ENCODE measurements at regions not wholly inside any gene's neighbourhood (a gene's known extent, or its start where the extent isn't known, plus 50 kb on each side); places are given as distances from the start of the nearest gene placed in this dataset.
A peak's percentile ranks its signal among the peaks of the same experiment; 100 is the strongest.
"Not testable (repeated sequence)": the region's sequence is repeated elsewhere in the genome, so short reads cannot be mapped to it uniquely, and the experiment has no call there.

DNA sequence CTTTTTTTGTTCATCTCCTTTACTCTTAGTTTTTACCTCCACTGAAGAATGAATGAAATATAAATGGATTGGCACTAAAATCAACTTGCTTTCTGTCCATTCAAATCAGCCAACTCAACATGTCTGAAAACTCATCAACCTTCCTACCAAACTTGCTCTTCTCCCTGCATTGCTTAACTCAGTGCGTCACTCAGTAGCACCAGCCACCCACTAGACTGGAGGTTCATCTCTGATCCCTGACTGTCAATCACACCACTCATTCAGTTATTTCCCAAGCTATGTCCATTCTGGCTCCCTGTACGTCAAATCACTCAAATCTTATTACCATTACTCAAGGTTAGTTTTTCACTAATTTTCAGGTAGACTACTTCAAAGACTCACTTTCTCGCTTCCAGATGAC lies 75.2 kb upstream of the RBMS1 start:
- no peak for TF ChIP-seq CTCF (IDR thresholded peaks at IDR 0.05)
- Histone ChIP-seq H3K4me3 (no peak overlapping the region), H3K36me3 (no peaks in the 10 kb centered on the region), H3K27me3 (replicated peaks; ENCODE audit: insufficient read depth) (no peaks in the 10 kb centered on the region), H3K9me3 (no peaks in the 10 kb centered on the region), H3K4me1 (ENCODE audit: control insufficient read depth in 1 of 2, low read depth in 2 of 2) (peaks cover 0 to 10% of the 10 kb centered on the region in 2 donors), H3K27ac (no peak overlapping the region)
- ATAC-seq (ENCODE audit: insufficient number of reproducible peaks, low FRiP score, low read depth) = no peak
- DNase-seq (ENCODE audit: low spot score) = no peak

DNA sequence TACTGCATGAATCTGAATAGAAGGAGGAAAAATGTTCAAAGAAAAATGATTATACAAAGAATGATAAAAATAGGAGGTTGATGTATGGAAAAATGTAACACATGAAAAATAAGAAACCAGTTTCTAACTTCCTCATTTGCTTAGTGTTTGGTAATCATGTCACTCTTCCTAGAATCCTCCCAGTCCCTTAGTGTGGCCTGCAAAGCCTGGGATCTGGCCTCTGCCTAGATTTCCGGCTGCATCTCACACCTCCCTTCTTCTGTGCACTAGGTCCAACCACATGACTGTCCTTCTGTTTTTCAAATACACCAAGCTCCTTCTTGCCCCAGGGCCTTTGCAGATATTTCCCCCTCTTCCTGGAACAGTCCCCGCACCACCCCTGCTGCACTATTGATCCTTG lies 76.8 kb upstream of the RBMS1 start:
- DNase-seq (ENCODE audit: low spot score) (no peak), ATAC-seq (ENCODE audit: insufficient number of reproducible peaks, low FRiP score, low read depth) (no peak)
- Histone ChIP-seq H3K36me3 (no peaks in the 10 kb centered on the region), H3K27me3 (replicated peaks; ENCODE audit: insufficient read depth) (no peaks in the 10 kb centered on the region), H3K4me3 (no peak overlapping the region), H3K4me1 (ENCODE audit: control insufficient read depth in 1 of 2, low read depth in 2 of 2) (peaks cover 3 to 12% of the 10 kb centered on the region in 2 donors), H3K9me3 (no peaks in the 10 kb centered on the region), H3K27ac (no peak overlapping the region)
- TF ChIP-seq CTCF (IDR thresholded peaks at IDR 0.05) = no peak

GRCh38 chr2:160574468-160575140 lies 81.0 kb upstream of the RBMS1 start:
- TF ChIP-seq CTCF (IDR thresholded peaks at IDR 0.05) = no peak
- no peak for DNase-seq (ENCODE audit: low spot score)
- ATAC-seq (ENCODE audit: insufficient number of reproducible peaks, low FRiP score, low read depth) = no peak

DNA sequence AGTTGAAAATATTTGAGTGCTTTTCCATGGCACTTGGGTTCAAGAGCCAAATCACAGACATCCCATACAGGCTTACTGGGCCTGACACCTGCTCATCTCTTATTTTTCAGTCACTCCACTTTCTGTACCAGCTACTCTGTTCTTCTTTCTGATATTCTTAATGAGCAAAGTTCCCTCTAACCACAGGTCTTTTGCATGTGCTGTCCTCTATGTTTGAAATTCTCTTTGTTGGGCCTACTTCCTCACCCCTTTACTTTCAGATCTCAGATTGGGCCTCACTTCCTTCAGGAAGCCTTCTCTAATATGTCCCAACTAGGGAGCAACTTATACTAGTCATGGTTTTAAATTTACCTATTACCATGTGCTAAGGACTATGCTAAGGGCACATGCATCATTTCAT lies 81.8 kb upstream of the RBMS1 start:
- Histone ChIP-seq H3K4me3 (no peak overlapping the region), H3K4me1 (ENCODE audit: control insufficient read depth in 1 of 2, low read depth in 2 of 2) (peaks cover 13 to 22% of the 10 kb centered on the region in 2 donors), H3K9me3 (no peaks in the 10 kb centered on the region), H3K27me3 (replicated peaks; ENCODE audit: insufficient read depth) (no peaks in the 10 kb centered on the region), H3K36me3 (no peaks in the 10 kb centered on the region), H3K27ac (peak overlapping the region in 1 of 2 donors; percentile 18)
- no peak for DNase-seq (ENCODE audit: low spot score)
- ATAC-seq (ENCODE audit: insufficient number of reproducible peaks, low FRiP score, low read depth) = no peak
- no peak for TF ChIP-seq CTCF (IDR thresholded peaks at IDR 0.05)

More at GRCh38 chr2:160574468-160575140, 81.0 kb upstream of the RBMS1 start:
- no peaks in the 10 kb centered on the region for H3K27me3 ChIP-seq (replicated peaks; ENCODE audit: insufficient read depth)
- no peak overlapping the region for H3K27ac ChIP-seq
- no peak overlapping the region for H3K4me3 ChIP-seq
- no peaks in the 10 kb centered on the region for H3K36me3 ChIP-seq
- H3K4me1 ChIP-seq (ENCODE audit: control insufficient read depth in 1 of 2, low read depth in 2 of 2) = peaks cover 13 to 28% of the 10 kb centered on the region in 2 donors
- no peaks in the 10 kb centered on the region for H3K9me3 ChIP-seq

GRCh38 chr2:160576054-160576499 lies 82.5 kb upstream of the RBMS1 start:
- TF ChIP-seq CTCF (IDR thresholded peaks at IDR 0.05) = no peak
- Histone ChIP-seq H3K36me3 (no peaks in the 10 kb centered on the region), H3K9me3 (no peaks in the 10 kb centered on the region), H3K4me1 (ENCODE audit: control insufficient read depth in 1 of 2, low read depth in 2 of 2) (peaks cover 13 to 28% of the 10 kb centered on the region in 2 donors), H3K4me3 (no peak overlapping the region), H3K27me3 (replicated peaks; ENCODE audit: insufficient read depth) (no peaks in the 10 kb centered on the region), H3K27ac (peak overlapping the region in 1 of 2 donors; percentile 18)
- ATAC-seq (ENCODE audit: insufficient number of reproducible peaks, low FRiP score, low read depth) = no peak
- DNase-seq (ENCODE audit: low spot score) = no peak

DNA sequence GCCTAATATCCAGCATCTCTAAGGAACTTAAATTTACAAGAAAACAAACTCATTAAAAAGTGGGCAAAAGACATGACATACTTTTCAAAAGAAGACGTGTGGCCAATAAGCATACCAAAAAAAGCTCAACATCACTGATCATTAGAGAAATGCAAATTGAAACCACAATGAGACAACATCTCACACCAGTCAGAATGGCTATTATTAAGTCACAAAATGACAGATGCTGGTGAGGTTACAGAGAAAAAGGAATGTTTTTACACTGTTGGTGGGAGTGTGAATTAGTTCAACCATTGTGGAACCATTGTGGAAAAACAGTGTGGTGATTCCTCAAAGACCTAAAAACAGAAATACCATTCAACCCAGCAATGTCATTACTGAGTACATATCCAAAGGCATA lies 83.5 kb upstream of the RBMS1 start:
- H3K4me3 ChIP-seq; ATAC-seq (ENCODE audit: insufficient number of reproducible peaks, low FRiP score, low read depth); DNase-seq (ENCODE audit: low spot score); H3K36me3 ChIP-seq; H3K27me3 ChIP-seq (replicated peaks; ENCODE audit: insufficient read depth); H3K9me3 ChIP-seq; H3K27ac ChIP-seq: not testable (repeated sequence)
- H3K4me1 ChIP-seq (ENCODE audit: control insufficient read depth in 1 of 2, low read depth in 2 of 2) = peaks cover 14 to 38% of the 10 kb centered on the region in 2 donors
